ENCODE measurements at regions not wholly inside any gene's neighbourhood (a gene's known extent, or its start where the extent isn't known, plus 50 kb on each side); places are given as distances from the start of the nearest gene placed in this dataset.

- TF ChIP-seq AR (CRISPR knock-in tag; IDR thresholded peaks at IDR 0.05), result no peak
- no peak for TF ChIP-seq MXD4 (CRISPR knock-in tag; IDR thresholded peaks at IDR 0.05; ENCODE audit: borderline replicate concordance)
Observed at GRCh38 chr17:73765824-73766563, 121.7 kb upstream of the SDK2 start (continued).

- ChIA-PET POLR2A (no interaction called here), CTCF (no interaction called here)
- Mint-ChIP-seq H3K27me3 (ENCODE audit: low read depth) (peaks cover 3% of the 10 kb centered on the region; the same call in 1 of the 2 replicates), H3K36me3 (no peaks in the 10 kb centered on the region), H3K4me1 (no peaks in the 10 kb centered on the region), H3K4me3 (no peak overlapping the region), H3K9me3 (no peaks in the 10 kb centered on the region), H3K27ac (no peak overlapping the region)
- no peak for ATAC-seq
- TF ChIP-seq E2F5 (CRISPR knock-in tag; IDR thresholded peaks at IDR 0.05) (no peak), ZNF263 (CRISPR knock-in tag; IDR thresholded peaks at IDR 0.05; ENCODE audit: low read depth) (no peak), NFATC4 (CRISPR knock-in tag; IDR thresholded peaks at IDR 0.05) (no peak), ZSCAN18 (CRISPR knock-in tag; IDR thresholded peaks at IDR 0.05) (no peak), ZBTB21 (CRISPR knock-in tag; IDR thresholded peaks at IDR 0.05; ENCODE audit: borderline replicate concordance) (no peak), ZNF396 (CRISPR knock-in tag; IDR thresholded peaks at IDR 0.05; ENCODE audit: borderline replicate concordance) (no peak), GABPB1 (CRISPR knock-in tag; IDR thresholded peaks at IDR 0.05) (no peak), NR2C2 (CRISPR knock-in tag; IDR thresholded peaks at IDR 0.05) (no peak), ZBTB43 (CRISPR knock-in tag; IDR thresholded peaks at IDR 0.05) (no peak)
- DNase-seq (ENCODE audit: low spot score), result no peak
Observed at GRCh38 chr17:73767696-73768095, 123.5 kb upstream of the SDK2 start.

GRCh38 chr17:73768691-73769090 is 124.4 kb upstream of the SDK2 start:
- POLR2A ChIA-PET, result no interaction called here
- no peak for DNase-seq (ENCODE audit: low spot score)
- no peaks in the 10 kb centered on the region for H3K9me3 Mint-ChIP-seq
- CTCF ChIA-PET, result no interaction called here
- no peaks in the 10 kb centered on the region for H3K36me3 Mint-ChIP-seq
- ATAC-seq, result no peak
- peaks cover 3% of the 10 kb centered on the region for H3K27me3 Mint-ChIP-seq (ENCODE audit: low read depth)
- no peak overlapping the region for H3K4me3 Mint-ChIP-seq
- no peaks in the 10 kb centered on the region for H3K4me1 Mint-ChIP-seq
- no peak overlapping the region for H3K27ac Mint-ChIP-seq
- TF ChIP-seq ZNF138 (CRISPR knock-in tag; conservative IDR thresholded peaks at IDR 0.05) (no peak), ARID4B (CRISPR knock-in tag; IDR thresholded peaks at IDR 0.05; ENCODE audit: borderline replicate concordance) (no peak), MYBL2 (CRISPR knock-in tag; IDR thresholded peaks at IDR 0.05) (no peak), OVOL2 (CRISPR knock-in tag; IDR thresholded peaks at IDR 0.05; ENCODE audit: borderline replicate concordance) (no peak), ZNF317 (CRISPR knock-in tag; IDR thresholded peaks at IDR 0.05; ENCODE audit: borderline replicate concordance, low read depth) (no peak), PRDM15 (CRISPR knock-in tag; IDR thresholded peaks at IDR 0.05) (no peak), ZNF121 (CRISPR knock-in tag; IDR thresholded peaks at IDR 0.05) (no peak), ZNF263 (CRISPR knock-in tag; IDR thresholded peaks at IDR 0.05; ENCODE audit: low read depth) (no peak), SOX15 (CRISPR knock-in tag; IDR thresholded peaks at IDR 0.05) (no peak)
